ENCODE measurements at regions not wholly inside any gene's neighbourhood (a gene's known extent, or its start where the extent isn't known, plus 50 kb on each side); places are given as distances from the start of the nearest gene placed in this dataset.

GRCh38 chr4:170428929-170429328 is 339.2 kb upstream of the AADAT start:
- WGBS, 2 donors (ENCODE audit: low coverage in 1 of 2) = 64% methylated on average over 5 of the region's 5 CpGs; no CpG with 5 or more reads in 1 of the 2 donors
- Histone ChIP-seq H3K36me3 (no peaks in the 10 kb centered on the region), H3K27ac (no peak overlapping the region), H3K4me3 (no peak overlapping the region), H3K27me3 (no peaks in the 10 kb centered on the region), H3K9me3 (no peaks in the 10 kb centered on the region), H3K4me1 (no peaks in the 10 kb centered on the region)
- no peak for ATAC-seq
- TF ChIP-seq POLR2AphosphoS5 (IDR thresholded peaks at IDR 0.05) (no peak), CTCF (IDR thresholded peaks at IDR 0.05) (no peak), POLR2A (IDR thresholded peaks at IDR 0.05) (no peak), EP300 (IDR thresholded peaks at IDR 0.05) (no peak)

- TF ChIP-seq POLR2AphosphoS5 (IDR thresholded peaks at IDR 0.05) = no peak
- TF ChIP-seq CTCF (IDR thresholded peaks at IDR 0.05) = no peak
- no peak for TF ChIP-seq POLR2A (IDR thresholded peaks at IDR 0.05)
- TF ChIP-seq EP300 (IDR thresholded peaks at IDR 0.05) = no peak
- no peaks in the 10 kb centered on the region for H3K36me3 ChIP-seq
- H3K27me3 ChIP-seq = no peaks in the 10 kb centered on the region
- no peak overlapping the region for H3K27ac ChIP-seq
- no peak for ATAC-seq
- WGBS, 2 donors (ENCODE audit: low coverage in 1 of 2) = 74 to 76% methylated on average over 4 to 5 of the region's 5 CpGs
- H3K4me3 ChIP-seq = no peak overlapping the region
- H3K9me3 ChIP-seq = peaks cover 0 to 4% (median 0%) of the 10 kb centered on the region in 3 donors
- no peaks in the 10 kb centered on the region for H3K4me1 ChIP-seq
Measured at GRCh38 chr4:170425521-170426143, 335.9 kb upstream of the AADAT start.

GRCh38 chr4:170425040-170425439 is 335.3 kb upstream of the AADAT start:
- ATAC-seq = no peak
- Histone ChIP-seq H3K27ac (no peak overlapping the region), H3K36me3 (no peaks in the 10 kb centered on the region), H3K27me3 (no peaks in the 10 kb centered on the region), H3K4me3 (no peak overlapping the region), H3K4me1 (no peaks in the 10 kb centered on the region), H3K9me3 (peaks cover 0 to 8% (median 0%) of the 10 kb centered on the region in 3 donors)
- WGBS, 2 donors (ENCODE audit: low coverage in 1 of 2) = 56 to 71% methylated on average over 1 of the region's 1 CpG
- TF ChIP-seq POLR2A (IDR thresholded peaks at IDR 0.05) (no peak), CTCF (IDR thresholded peaks at IDR 0.05) (no peak), EP300 (IDR thresholded peaks at IDR 0.05) (no peak), POLR2AphosphoS5 (IDR thresholded peaks at IDR 0.05) (no peak)

- WGBS, 2 donors (ENCODE audit: low coverage in 1 of 2) = 18 to 56% methylated on average over 1 of the region's 1 CpG
- no peak for ATAC-seq
- H3K4me1 ChIP-seq = no peaks in the 10 kb centered on the region
Measured at GRCh38 chr4:170423137-170423536, 333.4 kb upstream of the AADAT start.

More at GRCh38 chr4:170423137-170423536, 333.4 kb upstream of the AADAT start:
- Histone ChIP-seq H3K27ac (no peak overlapping the region), H3K27me3 (no peaks in the 10 kb centered on the region), H3K9me3 (peaks cover 0 to 8% (median 0%) of the 10 kb centered on the region in 3 donors), H3K4me3 (no peak overlapping the region), H3K36me3 (no peaks in the 10 kb centered on the region)
- TF ChIP-seq POLR2AphosphoS5 (IDR thresholded peaks at IDR 0.05) = no peak
- no peak for TF ChIP-seq EP300 (IDR thresholded peaks at IDR 0.05)
- no peak for TF ChIP-seq CTCF (IDR thresholded peaks at IDR 0.05)
- no peak for TF ChIP-seq POLR2A (IDR thresholded peaks at IDR 0.05)

Measured in gastroesophageal sphincter (tissue), 4 donors.